Hepatocyte (in vitro differentiated cells): ENCODE measurements at regions not wholly inside any gene's neighbourhood (a gene's known extent, or its start where the extent isn't known, plus 50 kb on each side); places are given as distances from the start of the nearest gene placed in this dataset.
"Not testable (repeated sequence)": the region's sequence is repeated elsewhere in the genome, so short reads cannot be mapped to it uniquely, and the experiment has no call there.

Experiments
- DNase-seq: peaks from one replicate; pipeline ENCODE4 v3.0.0-alpha.2; 2016; ENCODE audit warnings: low spot score
- H2AFZ ChIP-seq: fragments of 200-600 bp; sonication (generic); 2 replicates; pipeline ENCODE4 v1.6.0; 2016; ENCODE audit warnings: antibody characterized with exemption, mild to moderate bottlenecking
- H3K27ac ChIP-seq: fragments of 200-600 bp; sonication (generic); 2 replicates; pipeline ENCODE4 v1.5.1; 2016; ENCODE audit warnings: mild to moderate bottlenecking
- H3K27me3 ChIP-seq: fragments of 200-600 bp; sonication (generic); 2 replicates; pipeline ENCODE4 v1.6.1; 2016
- H3K36me3 ChIP-seq: fragments of 200-600 bp; sonication (generic); replicated peaks from 2 replicates; pipeline ENCODE4 v1.5.1; 2016; ENCODE audit warnings: low read depth; ENCODE audit not compliant: insufficient read depth
- H3K4me1 ChIP-seq: fragments of 200-600 bp; sonication (generic); 2 replicates; pipeline ENCODE4 v1.5.1; 2016; ENCODE audit warnings: mild to moderate bottlenecking, moderate library complexity; ENCODE audit not compliant: insufficient read depth
- H3K4me2 ChIP-seq: fragments of 200-600 bp; sonication (generic); 2 replicates; pipeline ENCODE4 v1.6.0; 2016
- H3K4me3 ChIP-seq: fragments of 200-600 bp; sonication (generic); 2 replicates; pipeline ENCODE4 v1.5.1; 2016; ENCODE audit warnings: mild to moderate bottlenecking
- H3K79me2 ChIP-seq: fragments of 200-600 bp; sonication (generic); 2 replicates; pipeline ENCODE4 v1.6.0; 2017; ENCODE audit warnings: mild to moderate bottlenecking
- H3K9me2 ChIP-seq: fragments of 200-600 bp; sonication (generic); replicated peaks from 2 replicates; pipeline ENCODE4 v1.6.0; 2017; ENCODE audit warnings: mild to moderate bottlenecking; ENCODE audit not compliant: insufficient read depth
- H3K9me3 ChIP-seq: fragments of 200-600 bp; sonication (generic); 2 replicates; pipeline ENCODE4 v1.5.1; 2016; ENCODE audit warnings: low read depth, mild to moderate bottlenecking
- H4K20me1 ChIP-seq: fragments of 200-600 bp; sonication (generic); 2 replicates; pipeline ENCODE4 v1.6.0; 2016; ENCODE audit warnings: mild to moderate bottlenecking; ENCODE audit not compliant: insufficient read depth, poor library complexity, severe bottlenecking
- EZH2 ChIP-seq: fragments of 200-600 bp; sonication (generic); IDR thresholded peaks from 2 replicates; pipeline ENCODE4 v1.6.1; 2016; ENCODE audit warnings: antibody characterized with exemption, mild to moderate bottlenecking, borderline replicate concordance
- EZH2phosphoT487 ChIP-seq: fragments of 200-600 bp; sonication (generic); IDR thresholded peaks from one replicate; pipeline ENCODE4 v1.6.1; 2018; ENCODE audit warnings: antibody characterized with exemption, mild to moderate bottlenecking, low read depth, moderate library complexity; ENCODE audit not compliant: unreplicated experiment, severe bottlenecking
- WGBS: methylation state at CpG from one replicate; pipeline ENCODE4 v1.1.6; 2016; ENCODE audit warnings: low lambda C conversion rate; ENCODE audit errors: missing lambda C conversion rate; 5-methylcytosine and 5-hydroxymethylcytosine counted together
- TF ChIP-seq, protein P1 (sequence below): fragments of 200-600 bp; sonication (generic); IDR thresholded peaks from 2 replicates; pipeline ENCODE4 v1.5.1; 2016; ENCODE audit warnings: antibody characterized with exemption, mild to moderate bottlenecking; ENCODE audit not compliant: poor library complexity

DNA sequence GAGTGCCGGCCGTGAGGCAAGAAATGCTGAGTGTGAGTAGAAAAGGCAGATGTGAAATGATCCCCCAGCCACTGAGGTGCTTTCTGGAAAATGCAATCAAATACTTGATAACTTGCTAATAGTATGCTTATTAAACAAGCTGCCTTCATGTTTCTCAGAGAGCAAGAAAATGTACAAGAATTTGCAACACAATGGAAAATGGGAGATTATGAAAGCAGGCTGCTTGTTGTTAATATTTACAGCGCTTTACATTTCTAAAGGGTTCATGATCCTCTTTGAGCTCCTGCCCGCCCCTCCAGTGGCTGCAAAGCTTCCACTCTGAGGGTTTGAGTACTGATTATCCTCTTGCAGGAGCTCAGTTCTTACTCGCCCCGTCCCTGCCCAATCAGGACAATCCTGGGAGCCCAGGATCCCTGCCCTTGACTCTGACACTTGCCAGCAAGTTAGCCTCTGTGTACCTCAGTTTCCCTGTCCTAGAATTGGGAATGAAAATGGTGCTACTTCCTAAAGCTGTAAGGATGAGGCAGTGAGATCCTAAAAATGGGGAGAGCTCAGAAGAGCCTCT lies 645.1 kb downstream of the TBC1D22A start:
- no peak for DNase-seq
- TF ChIP-seq EZH2phosphoT487, result no peak
- TF ChIP-seq EZH2, result no peak
- TF ChIP-seq, protein P1, sequence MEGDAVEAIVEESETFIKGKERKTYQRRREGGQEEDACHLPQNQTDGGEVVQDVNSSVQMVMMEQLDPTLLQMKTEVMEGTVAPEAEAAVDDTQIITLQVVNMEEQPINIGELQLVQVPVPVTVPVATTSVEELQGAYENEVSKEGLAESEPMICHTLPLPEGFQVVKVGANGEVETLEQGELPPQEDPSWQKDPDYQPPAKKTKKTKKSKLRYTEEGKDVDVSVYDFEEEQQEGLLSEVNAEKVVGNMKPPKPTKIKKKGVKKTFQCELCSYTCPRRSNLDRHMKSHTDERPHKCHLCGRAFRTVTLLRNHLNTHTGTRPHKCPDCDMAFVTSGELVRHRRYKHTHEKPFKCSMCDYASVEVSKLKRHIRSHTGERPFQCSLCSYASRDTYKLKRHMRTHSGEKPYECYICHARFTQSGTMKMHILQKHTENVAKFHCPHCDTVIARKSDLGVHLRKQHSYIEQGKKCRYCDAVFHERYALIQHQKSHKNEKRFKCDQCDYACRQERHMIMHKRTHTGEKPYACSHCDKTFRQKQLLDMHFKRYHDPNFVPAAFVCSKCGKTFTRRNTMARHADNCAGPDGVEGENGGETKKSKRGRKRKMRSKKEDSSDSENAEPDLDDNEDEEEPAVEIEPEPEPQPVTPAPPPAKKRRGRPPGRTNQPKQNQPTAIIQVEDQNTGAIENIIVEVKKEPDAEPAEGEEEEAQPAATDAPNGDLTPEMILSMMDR, result no peak
- no peak overlapping the region for H3K4me3 ChIP-seq
- H3K4me2 ChIP-seq, result no peak overlapping the region
- H3K4me1 ChIP-seq, result no peaks in the 10 kb centered on the region
- H3K27me3 ChIP-seq, result no peaks in the 10 kb centered on the region
- H3K9me2 ChIP-seq, result no peaks in the 10 kb centered on the region
- 58% methylated on average over 6 of the region's 6 CpGs for WGBS
- H4K20me1 ChIP-seq, result no peaks in the 10 kb centered on the region
- H3K36me3 ChIP-seq, result no peaks in the 10 kb centered on the region
- H3K9me3 ChIP-seq, result no peaks in the 10 kb centered on the region
- no peak overlapping the region for H3K27ac ChIP-seq
- no peak overlapping the region for H2AFZ ChIP-seq
- H3K79me2 ChIP-seq, result no peaks in the 10 kb centered on the region

- no peak overlapping the region for H3K4me3 ChIP-seq
- H3K27ac ChIP-seq, result no peak overlapping the region
- H3K79me2 ChIP-seq, result no peaks in the 10 kb centered on the region
- H3K9me3 ChIP-seq, result no peaks in the 10 kb centered on the region
- 80% methylated on average over 11 of the region's 11 CpGs for WGBS
- no peak for DNase-seq
- no peaks in the 10 kb centered on the region for H3K27me3 ChIP-seq
- TF ChIP-seq EZH2, result no peak
- TF ChIP-seq, protein P1, result no peak
- TF ChIP-seq EZH2phosphoT487, result no peak
- no peaks in the 10 kb centered on the region for H3K9me2 ChIP-seq
- H3K4me1 ChIP-seq, result no peaks in the 10 kb centered on the region
- no peaks in the 10 kb centered on the region for H4K20me1 ChIP-seq
- no peaks in the 10 kb centered on the region for H3K36me3 ChIP-seq
- H3K4me2 ChIP-seq, result no peak overlapping the region
- H2AFZ ChIP-seq, result no peak overlapping the region
Measured at GRCh38 chr22:47406896-47407295, 644.4 kb downstream of the TBC1D22A start.

- Histone ChIP-seq H3K9me2 (no peaks in the 10 kb centered on the region), H3K4me1 (no peaks in the 10 kb centered on the region), H3K4me2 (no peak overlapping the region), H3K27me3 (no peaks in the 10 kb centered on the region), H4K20me1 (no peaks in the 10 kb centered on the region), H3K27ac (no peak overlapping the region), H3K36me3 (no peaks in the 10 kb centered on the region), H3K79me2 (no peaks in the 10 kb centered on the region), H2AFZ (no peak overlapping the region), H3K4me3 (no peak overlapping the region), H3K9me3 (no peaks in the 10 kb centered on the region)
- WGBS, result 77% methylated on average over 12 of the region's 12 CpGs
- TF ChIP-seq, protein P1, result no peak
- TF ChIP-seq EZH2phosphoT487 (no peak), EZH2 (no peak)
- DNase-seq, result no peak
Measured at GRCh38 chr22:47406180-47406834, 643.9 kb downstream of the TBC1D22A start.

DNA sequence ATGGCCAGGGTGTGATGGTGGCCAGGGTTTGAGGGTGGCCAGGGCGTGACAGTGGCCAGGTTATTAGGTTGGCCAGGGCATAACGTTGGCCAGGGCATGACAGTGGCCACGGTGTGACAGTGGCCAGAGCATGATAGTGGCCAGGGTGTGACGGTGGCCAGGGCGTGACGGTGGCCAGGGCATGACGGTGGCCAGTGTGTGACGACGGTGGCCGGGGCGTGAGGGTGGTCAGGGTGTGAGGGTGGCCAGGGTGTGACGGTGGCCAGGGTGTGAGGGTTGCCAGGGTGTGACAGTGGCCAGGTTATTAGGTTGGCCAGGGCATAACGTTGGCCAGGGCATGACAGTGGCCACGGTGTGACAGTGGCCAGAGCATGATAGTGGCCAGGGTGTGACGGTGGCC lies 642.8 kb downstream of the TBC1D22A start:
- not testable (repeated sequence) for H2AFZ ChIP-seq, H3K4me1 ChIP-seq, H3K36me3 ChIP-seq, H3K79me2 ChIP-seq, DNase-seq, H3K4me3 ChIP-seq, H3K9me2 ChIP-seq, H3K4me2 ChIP-seq, H3K27ac ChIP-seq, H4K20me1 ChIP-seq, H3K27me3 ChIP-seq, H3K9me3 ChIP-seq
- WGBS, result 77% methylated on average over 12 of the region's 15 CpGs
